GM23338 (cell line): ENCODE measurements at regions not wholly inside any gene's neighbourhood (a gene's known extent, or its start where the extent isn't known, plus 50 kb on each side); places are given as distances from the start of the nearest gene placed in this dataset.

Experiments used
- CTCF ChIP-seq, 2 experiments: fragments of 200-600 bp in 1 of 2; sonication (generic) in 1 of 2; conservative IDR thresholded peaks; 2 replicates each; pipeline versions ENCODE4 v1.5.1 to v1.6.1; 2016 to 2017; ENCODE audit warnings: antibody characterized with exemption in 2 of 2, low read depth in 2 of 2, mild to moderate bottlenecking in 2 of 2, moderate library complexity in 1 of 2
- ETS1 ChIP-seq: IDR thresholded peaks from 2 replicates; pipeline ENCODE4 v1.6.1; 2016; ENCODE audit warnings: antibody characterized with exemption
- POLR2AphosphoS5 ChIP-seq: IDR thresholded peaks from 2 replicates; pipeline ENCODE4 v1.6.1; 2016; ENCODE audit warnings: antibody characterized with exemption, low read depth

- no peak for TF ChIP-seq POLR2AphosphoS5
- no peak for TF ChIP-seq CTCF (conservative IDR thresholded peaks at IDR 0.05; ENCODE audit: low read depth in 2 of 2)
- TF ChIP-seq ETS1: no peak
Observed at GRCh38 chr1:4561205-4561604, 93.2 kb upstream of the AJAP1 start.
